NCI-H446 (cell line): ENCODE measurements at regions not wholly inside any gene's neighbourhood (a gene's known extent, or its start where the extent isn't known, plus 50 kb on each side); places are given as distances from the start of the nearest gene placed in this dataset.

Experiments
- DNase-seq, 2 experiments: peaks; one replicate each; lab custom pipeline; 2025; lab: John Stamatoyannopoulos, UW

DNA sequence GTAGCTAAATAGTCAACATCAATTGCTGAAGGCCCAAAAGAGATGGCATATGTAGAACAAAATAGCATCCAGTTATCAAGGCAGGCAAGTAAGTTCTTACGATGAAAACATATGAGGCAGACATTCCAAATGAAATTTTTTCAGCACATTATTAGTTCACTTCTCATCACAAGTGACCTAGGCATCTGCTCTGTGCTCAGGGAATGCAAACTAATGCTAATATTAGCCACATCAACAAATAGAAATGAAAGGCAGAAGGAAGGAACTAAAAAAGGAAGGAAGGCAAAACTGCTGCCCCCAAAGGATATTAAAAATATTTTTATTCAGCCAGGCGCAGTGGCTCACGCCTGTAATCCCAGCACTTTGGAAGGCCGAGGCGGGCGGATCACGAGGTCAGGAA lies 51.2 kb upstream of the ROCK1 start:
- DNase-seq: no peak

DNA sequence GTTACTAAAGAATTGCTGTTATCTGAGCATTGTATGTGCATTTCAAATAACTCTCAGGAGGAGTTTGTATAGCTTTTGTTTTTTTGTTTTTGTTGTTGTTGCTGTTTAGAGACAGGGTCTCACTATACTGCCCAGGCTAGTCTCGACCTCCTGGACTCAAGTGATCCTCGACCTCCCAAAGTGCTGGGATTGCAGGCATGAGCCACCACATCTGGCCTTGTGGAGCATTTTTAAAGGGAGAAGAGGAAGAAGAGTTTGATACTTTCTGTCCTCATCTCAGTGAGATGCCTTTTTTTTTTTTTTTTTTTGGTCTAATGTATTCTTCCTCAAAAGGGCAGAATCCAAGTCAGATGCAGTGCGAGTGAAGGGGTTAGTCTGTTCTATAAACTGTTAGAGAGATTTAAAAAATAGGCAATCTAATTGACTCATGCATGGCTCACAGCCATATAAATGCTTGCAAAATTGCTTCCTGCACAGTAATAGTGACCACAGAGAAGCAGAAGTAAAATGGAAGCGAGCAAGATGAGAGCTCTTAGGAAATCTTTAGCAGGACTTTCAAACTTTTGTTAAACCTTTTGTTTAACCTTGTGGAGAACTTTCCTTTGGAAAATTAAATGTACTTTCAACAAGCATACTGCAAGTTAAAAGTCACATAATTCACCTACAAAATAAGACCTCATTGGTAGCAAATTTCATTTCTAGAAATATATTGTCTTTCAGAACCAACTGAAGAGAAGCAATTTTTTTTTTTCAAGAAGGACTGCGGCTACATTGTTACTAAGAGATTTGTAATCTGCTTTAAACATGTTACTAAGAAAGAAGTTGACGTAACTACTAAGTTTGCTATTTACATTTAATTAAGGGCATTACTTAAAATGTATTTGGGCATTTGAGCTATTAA lies 52.3 kb upstream of the ROCK1 start:
- no peak for DNase-seq

DNA sequence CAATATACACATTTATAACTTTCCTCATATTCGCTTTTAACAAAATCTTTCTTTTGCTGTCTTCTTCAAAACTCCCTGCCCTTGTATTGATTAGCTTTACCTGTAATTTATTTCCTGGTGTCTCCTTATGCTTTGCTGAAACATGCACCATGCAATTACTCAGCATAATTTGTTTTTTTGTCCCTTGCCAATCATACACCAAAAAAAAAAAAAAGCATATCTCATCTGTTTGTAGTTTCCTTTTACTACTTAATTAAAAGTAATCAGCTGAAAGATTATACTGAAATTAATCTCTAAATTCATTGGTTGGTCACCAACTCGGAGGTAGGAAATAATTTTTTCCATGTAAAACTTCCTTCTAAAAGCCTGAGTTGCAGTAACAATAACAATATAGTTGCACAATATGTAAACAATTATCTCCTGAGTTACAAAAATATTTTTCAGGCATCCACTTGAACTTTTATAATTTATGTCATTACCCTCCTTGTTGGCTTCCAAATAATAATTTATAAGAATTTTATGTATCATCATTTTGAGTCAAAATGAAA lies 53.0 kb upstream of the ROCK1 start:
- no peak for DNase-seq

DNA sequence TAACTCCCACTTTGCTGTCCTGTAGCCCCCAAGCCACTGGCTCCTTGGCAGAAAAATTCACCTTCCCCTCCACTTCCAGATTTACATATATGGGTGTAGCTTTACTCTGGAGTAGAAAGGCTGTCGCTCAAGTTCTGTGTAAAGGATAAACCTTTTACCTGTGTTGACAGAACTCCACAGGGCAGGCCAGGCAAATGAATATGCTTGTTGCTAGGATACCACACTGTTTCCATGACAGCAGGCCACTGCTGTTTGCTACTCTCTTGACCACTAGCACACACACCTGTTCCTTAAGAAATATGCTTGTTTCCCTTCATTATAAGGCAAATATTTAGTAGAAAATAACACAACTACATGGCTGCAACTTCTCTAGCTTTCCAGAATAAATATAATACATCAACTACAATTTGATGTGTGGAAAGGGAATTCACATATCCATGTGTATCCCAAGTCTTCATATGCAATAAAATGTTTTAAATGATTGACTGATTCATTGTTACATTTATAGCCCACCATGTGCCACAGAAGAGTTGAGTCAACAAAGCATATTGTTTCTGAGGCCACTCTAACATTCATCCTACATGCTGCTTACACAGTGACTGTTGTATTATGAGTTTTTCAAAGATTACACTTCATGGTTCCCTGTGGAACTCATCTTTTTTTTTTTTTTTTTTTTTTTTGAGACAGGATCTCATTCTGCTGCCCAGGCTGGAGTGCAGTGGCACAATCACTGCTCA lies 56.2 kb upstream of the ROCK1 start:
- no peak for DNase-seq

DNA sequence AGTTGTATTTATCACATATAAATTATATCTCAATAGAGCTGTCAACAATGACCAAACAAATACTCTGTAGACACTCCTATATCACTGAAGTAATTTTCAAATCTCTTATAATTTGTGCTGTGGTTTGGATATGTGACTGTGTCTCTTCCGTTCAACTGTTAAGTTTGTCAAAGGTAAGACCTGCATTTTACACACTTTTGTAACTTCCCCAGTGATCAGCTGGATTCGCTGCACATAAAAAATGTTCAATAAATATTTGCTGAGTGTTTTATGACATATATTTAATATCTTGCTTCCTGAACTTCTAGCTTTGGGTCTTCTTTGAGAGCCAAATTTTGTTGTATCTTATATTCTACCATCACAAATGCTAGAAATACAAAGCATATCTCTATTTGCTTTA lies 57.3 kb upstream of the ROCK1 start:
- DNase-seq: no peak

DNA sequence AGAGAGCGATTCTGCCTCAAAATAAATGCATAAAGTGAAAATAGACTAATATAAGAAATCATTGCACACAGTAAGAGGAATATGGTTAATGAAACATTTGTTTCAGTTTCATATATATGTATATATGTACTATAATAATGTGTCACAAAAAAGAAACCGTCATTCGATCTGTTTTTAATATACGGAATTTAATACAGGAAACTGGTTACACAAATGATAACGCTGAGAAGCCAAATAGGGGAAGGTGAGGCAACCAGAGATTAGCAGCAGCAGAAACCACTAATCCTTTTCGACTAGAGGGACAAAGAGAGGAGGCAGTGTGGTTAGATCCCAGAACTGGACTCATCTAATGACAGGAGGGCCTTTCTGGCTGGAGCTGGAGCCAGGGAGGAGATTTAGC lies 64.2 kb upstream of the GREB1L start:
- DNase-seq: no peak

DNA sequence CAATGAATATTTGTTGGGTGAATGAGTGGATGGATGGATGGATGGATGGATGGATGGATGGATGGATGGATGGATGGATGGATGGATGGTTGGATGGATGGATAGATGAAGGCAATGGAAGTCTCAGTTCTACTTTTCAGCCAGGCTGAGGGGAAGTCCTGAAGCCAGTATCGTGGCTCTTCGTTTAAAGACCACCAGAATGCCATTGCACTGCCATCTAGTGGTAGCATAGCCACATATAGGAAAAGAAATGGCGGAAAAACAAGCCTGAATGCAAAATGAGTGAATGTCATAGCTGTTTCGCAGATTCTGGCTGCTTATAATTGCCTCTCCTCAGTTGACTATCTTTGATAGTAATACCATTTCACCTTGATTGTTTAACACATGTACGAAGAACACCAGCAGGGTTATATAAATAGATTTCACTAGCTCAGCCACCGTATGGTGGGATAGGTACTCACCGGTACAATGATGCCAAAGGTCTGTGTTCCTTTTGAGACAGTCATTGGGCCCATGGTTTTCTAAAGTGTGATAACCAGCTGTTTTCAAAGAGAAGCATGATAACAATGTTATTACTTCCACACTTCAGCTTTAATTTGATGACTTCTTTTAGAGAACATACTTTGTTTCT lies 62.3 kb upstream of the GREB1L start:
- peak in 1 of 2 experiments; percentile 76 for DNase-seq

DNA sequence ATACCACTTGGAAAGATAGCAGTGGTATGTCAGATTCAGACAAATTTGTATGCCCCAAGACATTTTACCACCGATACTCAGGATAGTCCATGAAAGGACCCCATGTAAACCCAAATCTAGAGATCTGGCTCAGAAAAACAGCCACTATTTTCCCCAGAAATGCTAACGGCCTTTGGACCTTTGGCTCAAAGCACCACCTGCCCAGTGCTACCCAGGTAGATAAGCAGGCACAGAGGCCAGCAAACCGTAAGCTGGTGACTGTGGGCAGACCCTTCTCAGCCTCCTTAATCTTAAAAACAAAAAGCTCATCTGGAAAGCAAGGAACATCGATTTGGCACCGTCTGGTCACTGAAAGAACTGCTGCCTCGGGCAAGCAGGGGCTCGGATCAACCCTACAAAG lies 61.4 kb upstream of the GREB1L start:
- no peak for DNase-seq

DNA sequence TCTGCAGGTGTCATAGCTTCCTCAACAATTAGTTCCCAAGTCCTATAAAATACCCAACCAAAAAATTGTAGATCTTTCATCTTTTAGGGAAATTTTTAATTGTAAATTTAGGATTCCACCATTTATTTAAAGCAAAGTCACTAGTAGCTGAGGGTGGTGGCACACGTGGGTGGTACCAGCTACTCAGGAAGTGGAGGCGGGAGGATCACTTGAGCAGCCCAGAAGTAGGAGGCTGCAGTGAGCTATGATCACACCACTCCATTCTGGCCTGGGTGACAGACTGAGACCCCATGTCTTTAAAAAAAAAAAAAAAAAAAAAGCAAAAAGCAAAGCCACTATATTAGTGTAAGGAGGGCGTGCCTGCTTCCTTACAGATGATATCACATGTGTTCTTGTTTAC lies 60.3 kb upstream of the GREB1L start:
- DNase-seq: no peak

DNA sequence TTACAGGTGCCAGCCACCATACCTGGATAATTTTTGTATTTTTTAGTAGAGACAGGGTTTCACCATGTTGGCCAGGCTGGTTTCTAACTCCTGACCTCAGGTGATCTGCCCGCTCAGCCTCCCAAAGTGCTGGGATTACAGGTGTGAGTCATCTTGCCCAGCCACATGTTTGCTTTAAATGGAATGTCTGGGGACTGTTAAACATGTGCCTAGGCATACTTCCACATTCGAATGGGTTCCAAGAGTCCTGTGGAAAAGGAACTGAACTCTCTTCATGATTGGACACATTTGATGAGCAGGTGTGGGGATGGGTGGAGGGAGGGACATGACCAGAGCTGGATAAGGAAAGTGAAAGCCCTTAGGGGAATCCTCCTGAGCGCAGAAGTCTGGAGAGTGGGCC lies 58.4 kb upstream of the GREB1L start:
- no peak for DNase-seq

DNA sequence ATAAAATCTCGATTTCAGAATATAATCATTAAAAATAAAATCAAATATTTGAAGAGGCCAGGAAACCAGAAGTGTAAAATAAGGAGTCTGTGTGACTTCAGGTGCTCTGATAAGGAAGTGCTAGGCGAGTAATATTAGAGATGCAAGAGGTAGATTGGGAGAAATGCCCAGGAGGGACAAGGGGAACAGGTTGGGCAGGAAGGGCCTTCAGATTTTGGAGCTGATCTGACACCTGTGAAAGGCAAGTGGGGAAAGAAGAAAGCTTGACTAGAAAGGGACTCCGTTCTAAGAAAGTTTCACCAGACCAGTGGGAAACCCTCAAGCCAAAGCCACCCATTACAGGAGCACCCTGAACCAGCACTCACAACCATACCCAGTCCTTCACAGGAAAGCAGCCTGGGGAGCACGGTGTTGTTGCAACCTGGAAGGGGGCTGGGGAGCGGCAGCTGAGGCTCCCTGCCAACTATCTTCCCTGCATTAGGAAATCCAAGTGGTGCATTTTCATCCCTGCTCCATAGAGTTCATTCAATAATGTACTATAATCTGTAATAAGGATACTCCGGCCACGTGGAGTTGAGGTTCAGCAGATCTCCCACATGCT lies 57.5 kb upstream of the GREB1L start:
- no peak for DNase-seq

DNA sequence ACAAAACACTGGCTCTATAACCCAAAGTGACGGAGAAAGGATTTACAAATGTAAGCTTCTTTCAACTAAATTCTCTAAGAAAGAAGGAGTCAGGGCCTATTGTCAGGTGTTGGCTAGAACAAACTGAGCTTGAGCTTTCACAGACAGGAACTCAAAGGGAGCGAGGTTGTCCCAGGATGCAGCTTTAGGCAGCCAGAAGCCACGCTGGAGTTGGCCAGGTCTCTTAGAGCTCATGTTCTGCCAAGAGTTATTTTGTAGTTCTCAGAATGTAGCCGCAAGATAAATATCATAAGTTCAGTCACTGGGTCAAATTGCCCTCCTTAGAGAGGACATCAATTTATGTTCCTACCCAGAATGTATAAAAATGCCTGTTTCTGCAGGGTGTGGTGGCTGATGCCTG lies 54.1 kb upstream of the GREB1L start:
- DNase-seq: no peak

DNA sequence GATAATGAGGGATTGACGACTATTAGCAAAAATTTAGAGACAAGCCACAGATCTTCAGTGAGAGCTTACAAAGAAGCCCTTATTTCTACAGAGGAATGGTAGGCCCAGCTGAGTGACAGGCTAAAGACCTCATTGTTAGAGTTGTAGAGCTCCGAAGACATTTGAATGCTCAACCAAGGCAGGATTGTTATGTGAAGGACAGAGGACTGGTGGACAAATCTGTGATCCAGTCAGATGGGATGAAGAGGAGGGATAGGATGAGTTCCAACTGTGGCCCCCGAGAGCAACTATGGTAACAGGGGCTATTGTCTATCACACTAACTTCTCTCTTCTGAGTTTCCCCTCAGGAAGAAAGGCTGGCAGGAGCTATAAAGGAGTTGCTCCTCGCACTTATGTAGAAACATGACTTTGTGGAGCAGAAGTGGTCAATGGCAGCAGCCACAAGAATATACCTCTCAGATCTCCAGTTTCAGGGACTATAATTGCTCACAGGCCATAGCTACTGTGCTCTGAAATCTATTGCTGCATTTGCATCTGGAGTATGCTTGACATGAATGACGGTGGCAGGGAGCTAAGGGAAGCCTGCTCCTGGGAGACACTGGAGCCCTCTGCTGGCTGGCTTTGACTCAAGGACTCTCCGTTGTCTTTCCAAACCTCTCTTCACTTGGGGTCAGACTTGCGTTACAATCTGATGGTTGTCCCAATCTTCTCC lies 50.3 kb upstream of the GREB1L start:
- DNase-seq: peak in 1 of 2 experiments; percentile 41
